Natural killer cell (primary cell): ENCODE measurements at regions not wholly inside any gene's neighbourhood (a gene's known extent, or its start where the extent isn't known, plus 50 kb on each side); places are given as distances from the start of the nearest gene placed in this dataset.

Source experiments
- ATAC-seq, 3 donors: fragments of 150-1000 bp in 2 of 3; fragments of 200-7000 bp in 1 of 3; cut with Tn5 transposase; 1 replicate in 1 of 3; 2 replicates in 2 of 3; pipeline ENCODE4 v1.10.0; 2021; ENCODE audit warnings: mild to moderate bottlenecking in 2 of 3, moderate library complexity in 2 of 3
- DNase-seq, 2 donors: peaks; one replicate each; pipeline versions ENCODE4 v3.0.0 to v3.0.0-alpha.2; 2013 to 2021; ENCODE audit warnings: mixed read lengths in 1 of 2
- H3K27ac ChIP-seq: one replicate; pipeline ENCODE4 v1.5.1; 2013; ENCODE audit warnings: mild to moderate bottlenecking, low read length
- H3K27me3 ChIP-seq: one replicate; pipeline ENCODE4 v1.6.1; 2013; ENCODE audit warnings: low read length; ENCODE audit not compliant: control insufficient read depth, insufficient read depth
- H3K36me3 ChIP-seq: one replicate; pipeline ENCODE4 v1.6.1; 2013; ENCODE audit warnings: low read length; ENCODE audit not compliant: control insufficient read depth, insufficient read depth
- H3K4me1 ChIP-seq: one replicate; pipeline ENCODE4 v1.6.1; 2013; ENCODE audit warnings: low read length; ENCODE audit not compliant: control insufficient read depth, insufficient read depth
- H3K4me3 ChIP-seq: one replicate; pipeline ENCODE4 v1.5.1; 2013; ENCODE audit warnings: low read length
- H3K9me3 ChIP-seq: one replicate; pipeline ENCODE4 v1.6.1; 2013; ENCODE audit warnings: low read length; ENCODE audit not compliant: control insufficient read depth, insufficient read depth
- H3K27ac Mint-ChIP-seq, 2 donors: one replicate each; pipeline ENCODE4 v1.8.0; 2022; ENCODE audit warnings: mild to moderate bottlenecking in 2 of 2, mixed read lengths in 2 of 2, moderate library complexity in 1 of 2
- H3K27me3 Mint-ChIP-seq, 2 donors: one replicate each; pipeline ENCODE4 v1.8.0; 2022; ENCODE audit warnings: low read depth in 2 of 2, mixed read lengths in 2 of 2
- H3K36me3 Mint-ChIP-seq: one replicate; pipeline ENCODE4 v1.8.0; 2022; ENCODE audit warnings: mixed read lengths
- H3K4me1 Mint-ChIP-seq, 2 donors: one replicate each; pipeline ENCODE4 v1.8.0; 2022; ENCODE audit warnings: mixed read lengths in 2 of 2
- H3K4me3 Mint-ChIP-seq: one replicate; pipeline ENCODE4 v1.8.0; 2022; ENCODE audit warnings: mild to moderate bottlenecking, moderate library complexity, mixed read lengths
- H3K9me3 Mint-ChIP-seq, 2 donors: one replicate each; pipeline ENCODE4 v1.8.0; 2022; ENCODE audit warnings: mixed read lengths in 2 of 2
- CTCF ChIP-seq: fragments of 200-600 bp; IDR thresholded peaks from one replicate; pipeline ENCODE4 v1.8.0; 2022; ENCODE audit warnings: antibody characterized with exemption
- WGBS: methylation state at CpG from one replicate; pipeline ENCODE4 v1.1.7; 2013; ENCODE audit warnings: missing lambda C conversion rate; ENCODE audit not compliant: insufficient coverage; 5-methylcytosine and 5-hydroxymethylcytosine counted together
- intact Hi-C: fragments of 100-400 bp; cut with micrococcal nuclease; formaldehyde crosslinking; loops from one replicate; pipeline ENCODE4 v1.14.2; 2022

- Histone ChIP-seq H3K27ac (no peak overlapping the region), H3K27me3 (no peaks in the 10 kb centered on the region), H3K4me1 (no peaks in the 10 kb centered on the region), H3K9me3 (no peaks in the 10 kb centered on the region), H3K36me3 (no peaks in the 10 kb centered on the region), H3K4me3 (no peak overlapping the region)
- no peak for DNase-seq
- no peak for ATAC-seq
- H3K4me3 Mint-ChIP-seq, result no peak overlapping the region
- no peaks in the 10 kb centered on the region for H3K36me3 Mint-ChIP-seq
- no peaks in the 10 kb centered on the region for H3K27me3 Mint-ChIP-seq
- no CpG with 5 or more reads among the region's 2 CpGs for WGBS
- TF ChIP-seq CTCF, result no peak
- H3K27ac Mint-ChIP-seq, result no peak overlapping the region
- H3K4me1 Mint-ChIP-seq, result no peaks in the 10 kb centered on the region
- H3K9me3 Mint-ChIP-seq, result peaks cover 2 to 5% of the 10 kb centered on the region in 2 donors
- intact Hi-C loops, result no loop called here
Measured at GRCh38 chr4:96379524-96379923, 539.6 kb downstream of the PDHA2 start.

DNA sequence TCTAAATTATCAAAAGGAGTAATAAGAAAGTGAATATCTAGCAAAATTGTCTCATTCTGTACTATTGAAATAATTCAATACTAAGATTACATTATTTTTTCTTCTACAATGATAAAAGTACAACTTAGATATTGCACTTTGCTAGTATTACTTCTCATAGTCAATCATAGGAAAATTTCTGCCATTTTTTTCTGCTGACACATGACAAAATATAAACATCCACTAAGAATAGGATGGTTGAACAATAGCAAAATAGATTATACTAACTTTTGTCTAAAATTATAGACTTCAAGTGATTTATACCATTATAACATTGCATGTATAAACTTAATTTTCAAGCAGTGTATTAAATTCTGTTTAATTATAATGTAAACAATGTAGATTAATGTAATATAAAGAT is 540.2 kb downstream of the PDHA2 start:
- no peaks in the 10 kb centered on the region for H3K27me3 ChIP-seq
- DNase-seq (no peak), ATAC-seq (no peak)
- no peak overlapping the region for H3K27ac Mint-ChIP-seq
- no peak overlapping the region for H3K27ac ChIP-seq
- no peaks in the 10 kb centered on the region for H3K4me1 Mint-ChIP-seq
- no peak overlapping the region for H3K4me3 ChIP-seq
- no peak for TF ChIP-seq CTCF
- no peaks in the 10 kb centered on the region for H3K9me3 ChIP-seq
- peaks cover 2 to 5% of the 10 kb centered on the region in 2 donors for H3K9me3 Mint-ChIP-seq
- no peaks in the 10 kb centered on the region for H3K36me3 Mint-ChIP-seq
- H3K27me3 Mint-ChIP-seq, result no peaks in the 10 kb centered on the region
- H3K36me3 ChIP-seq, result no peaks in the 10 kb centered on the region
- H3K4me1 ChIP-seq, result no peaks in the 10 kb centered on the region
- intact Hi-C loops, result no loop called here
- no peak overlapping the region for H3K4me3 Mint-ChIP-seq

- no peaks in the 10 kb centered on the region for H3K27me3 ChIP-seq
- Mint-ChIP-seq H3K27ac (no peak overlapping the region), H3K36me3 (no peaks in the 10 kb centered on the region), H3K27me3 (no peaks in the 10 kb centered on the region), H3K9me3 (peaks cover 4 to 5% of the 10 kb centered on the region in 2 donors), H3K4me3 (no peak overlapping the region), H3K4me1 (no peaks in the 10 kb centered on the region)
- intact Hi-C loops, result no loop called here
- no peaks in the 10 kb centered on the region for H3K4me1 ChIP-seq
- H3K4me3 ChIP-seq, result no peak overlapping the region
- TF ChIP-seq CTCF, result no peak
- no peak overlapping the region for H3K27ac ChIP-seq
- H3K36me3 ChIP-seq, result no peaks in the 10 kb centered on the region
- no peaks in the 10 kb centered on the region for H3K9me3 ChIP-seq
- ATAC-seq (no peak), DNase-seq (no peak)
Measured at GRCh38 chr4:96383349-96383748, 543.5 kb downstream of the PDHA2 start.

GRCh38 chr4:96389770-96390169 is 549.9 kb downstream of the PDHA2 start:
- Mint-ChIP-seq H3K27me3 (no peaks in the 10 kb centered on the region), H3K4me1 (no peaks in the 10 kb centered on the region), H3K27ac (no peak overlapping the region), H3K4me3 (no peak overlapping the region), H3K36me3 (no peaks in the 10 kb centered on the region), H3K9me3 (peaks cover 3 to 4% of the 10 kb centered on the region in 2 donors)
- Histone ChIP-seq H3K4me3 (no peak overlapping the region), H3K27me3 (no peaks in the 10 kb centered on the region), H3K9me3 (no peaks in the 10 kb centered on the region), H3K27ac (no peak overlapping the region), H3K36me3 (no peaks in the 10 kb centered on the region), H3K4me1 (no peaks in the 10 kb centered on the region)
- no peak for DNase-seq
- no peak for ATAC-seq
- WGBS, result 58% methylated on average over 2 of the region's 2 CpGs
- intact Hi-C loops, result no loop called here
- no peak for TF ChIP-seq CTCF
